IMR-90 (cell line): ENCODE measurements at regions not wholly inside any gene's neighbourhood (a gene's known extent, or its start where the extent isn't known, plus 50 kb on each side); places are given as distances from the start of the nearest gene placed in this dataset.

ENCODE experiments used
- ATAC-seq: fragments of 200-7000 bp; cut with Tn5 transposase; 2 replicates; pipeline ENCODE4 v1.9.1; 2020; ENCODE audit warnings: low read depth, mild to moderate bottlenecking, moderate library complexity
- BruUV-seq: library from RNA; stranded (reverse); fragments of 400-500 nt; replicated peaks from 2 replicates; lab custom pipeline; 2021; lab: Mats Ljungman, UMichigan
- CTCF ChIA-PET: fragments of 300-600 bp; formaldehyde crosslinking; extraction: SDS; loops from one replicate; lab custom pipeline; 2021; ENCODE audit warnings: antibody characterized with exemption; lab: Yijun Ruan, JAX
- POLR2A ChIA-PET: fragments of 300-600 bp; sonication (Branson Sonifier 250); formaldehyde crosslinking; loops from one replicate; lab custom pipeline; 2022; ENCODE audit warnings: antibody characterized with exemption; ENCODE audit not compliant: unreplicated experiment; lab: Charles Lee
- DNase-seq: peaks from one replicate; pipeline ENCODE4 v3.0.0; 2013
- H2AFZ ChIP-seq: replicated peaks from 2 replicates; pipeline ENCODE3; 2013; ENCODE audit warnings: low read length, mild to moderate bottlenecking; ENCODE audit not compliant: poor library complexity
- H2AK5ac ChIP-seq: 2 replicates; pipeline ENCODE4 v1.6.1; 2013; ENCODE audit warnings: low read depth, low read length, inconsistent platforms
- H2AK9ac ChIP-seq: replicated peaks from 2 replicates; pipeline ENCODE3; 2013; ENCODE audit warnings: mild to moderate bottlenecking, low read depth, low read length, moderate library complexity; ENCODE audit not compliant: poor library complexity
- H2BK120ac ChIP-seq: 2 replicates; pipeline ENCODE4 v1.6.1; 2013; ENCODE audit warnings: low read depth, low read length, inconsistent platforms
- H2BK15ac ChIP-seq: 3 replicates; pipeline ENCODE4 v1.6.1; 2013; ENCODE audit warnings: low read depth, low read length, inconsistent platforms
- H2BK20ac ChIP-seq: 2 replicates; pipeline ENCODE4 v1.6.1; 2013; ENCODE audit warnings: low read depth, mild to moderate bottlenecking, inconsistent platforms, low read length, moderate library complexity
- H2BK5ac ChIP-seq: 2 replicates; pipeline ENCODE4 v1.6.1; 2013; ENCODE audit warnings: mild to moderate bottlenecking, low read depth, low read length, inconsistent platforms; ENCODE audit not compliant: poor library complexity, severe bottlenecking
- H3K14ac ChIP-seq: replicated peaks from 2 replicates; pipeline ENCODE4 v1.6.1; 2013; ENCODE audit warnings: low read depth, low read length, inconsistent platforms
- H3K18ac ChIP-seq: 2 replicates; pipeline ENCODE4 v1.6.1; 2013; ENCODE audit warnings: low read depth, low read length, control low read depth
- H3K23ac ChIP-seq: 2 replicates; pipeline ENCODE4 v1.6.1; 2013; ENCODE audit warnings: low read depth, low read length, inconsistent platforms
- H3K27ac ChIP-seq: 2 replicates; pipeline ENCODE4 v1.5.1; 2013; ENCODE audit warnings: mild to moderate bottlenecking, control low read depth, low read length; ENCODE audit not compliant: insufficient read depth
- H3K27me3 ChIP-seq: 2 replicates; pipeline ENCODE4 v1.6.1; 2013; ENCODE audit warnings: low read length; ENCODE audit not compliant: control insufficient read depth, insufficient read depth
- H3K36me3 ChIP-seq: 2 replicates; pipeline ENCODE4 v1.6.1; 2013; ENCODE audit warnings: low read length, mixed read lengths; ENCODE audit not compliant: control insufficient read depth, insufficient read depth
- H3K4ac ChIP-seq: 2 replicates; pipeline ENCODE4 v1.6.1; 2013; ENCODE audit warnings: low read depth, low read length, inconsistent platforms
- H3K4me1 ChIP-seq: 2 replicates; pipeline ENCODE4 v1.6.1; 2013; ENCODE audit warnings: low read length, mixed read lengths; ENCODE audit not compliant: control insufficient read depth, insufficient read depth
- H3K4me2 ChIP-seq: 2 replicates; pipeline ENCODE4 v1.6.1; 2013; ENCODE audit warnings: low read depth, mild to moderate bottlenecking, control low read depth, low read length, moderate library complexity
- H3K4me3 ChIP-seq: 2 replicates; pipeline ENCODE4 v1.5.1; 2013; ENCODE audit warnings: low read depth, mild to moderate bottlenecking, control low read depth, low read length, moderate library complexity; ENCODE audit not compliant: insufficient read depth
- H3K56ac ChIP-seq: 2 replicates; pipeline ENCODE4 v1.6.1; 2013; ENCODE audit warnings: low read length, inconsistent platforms; ENCODE audit not compliant: insufficient read depth; ENCODE audit errors: extremely low read depth
- H3K79me1 ChIP-seq, 2 experiments: 2 replicates each; pipeline ENCODE4 v1.6.1; 2013; ENCODE audit warnings: low read length in 2 of 2, inconsistent platforms in 1 of 2, low read depth in 1 of 2
- H3K9ac ChIP-seq: 2 replicates; pipeline ENCODE4 v1.6.1; 2013; ENCODE audit warnings: low read depth, low read length, control low read depth
- H3K9me1 ChIP-seq: 2 replicates; pipeline ENCODE4 v1.6.1; 2013; ENCODE audit warnings: low read length, inconsistent platforms; ENCODE audit not compliant: insufficient read depth
- H3K9me3 ChIP-seq: 2 replicates; pipeline ENCODE4 v1.6.1; 2013; ENCODE audit warnings: low read length; ENCODE audit not compliant: control insufficient read depth, insufficient read depth
- H4K20me1 ChIP-seq: 2 replicates; pipeline ENCODE4 v1.6.1; 2013; ENCODE audit warnings: low read length, inconsistent platforms; ENCODE audit not compliant: insufficient read depth
- H4K5ac ChIP-seq: 2 replicates; pipeline ENCODE4 v1.6.1; 2013; ENCODE audit warnings: mild to moderate bottlenecking, low read depth, low read length, control low read depth
- H4K8ac ChIP-seq, 2 experiments: 2 replicates each; pipeline ENCODE4 v1.6.1; 2013; ENCODE audit warnings: low read depth in 2 of 2, low read length in 2 of 2, control low read depth in 1 of 2, inconsistent platforms in 1 of 2
- H4K91ac ChIP-seq: 2 replicates; pipeline ENCODE4 v1.6.1; 2013; ENCODE audit warnings: low read depth, low read length, inconsistent platforms; ENCODE audit not compliant: insufficient read depth
- BHLHE40 ChIP-seq: fragments of 150-350 bp; IDR thresholded peaks from 2 replicates; pipeline ENCODE4 v1.6.1; 2016; ENCODE audit warnings: mild to moderate bottlenecking, low read depth, low read length
- CEBPB ChIP-seq: IDR thresholded peaks from 2 replicates; pipeline ENCODE4 v1.6.1; 2012; ENCODE audit warnings: low read depth, low read length, improper control_type of control experiment
- CHD1 ChIP-seq: IDR thresholded peaks from 2 replicates; pipeline ENCODE4 v1.6.1; 2012; ENCODE audit warnings: low read depth, low read length, improper control_type of control experiment
- CTCF ChIP-seq: conservative IDR thresholded peaks from 2 replicates; pipeline ENCODE4 v1.5.1; 2012; ENCODE audit warnings: mild to moderate bottlenecking, low read depth, low read length, improper control_type of control experiment
- ELK1 ChIP-seq: fragments of 150-350 bp; IDR thresholded peaks from 2 replicates; pipeline ENCODE4 v1.6.1; 2016; ENCODE audit warnings: low read depth, mild to moderate bottlenecking, low read length, moderate library complexity, borderline replicate concordance
- FOS ChIP-seq: fragments of 150-350 bp; IDR thresholded peaks from 2 replicates; pipeline ENCODE4 v1.6.1; 2016; ENCODE audit warnings: low read depth, low read length
- MAFK ChIP-seq: IDR thresholded peaks from 2 replicates; pipeline ENCODE4 v1.6.1; 2012; ENCODE audit warnings: low read depth, low read length, improper control_type of control experiment
- MAZ ChIP-seq: IDR thresholded peaks from 2 replicates; pipeline ENCODE4 v1.6.1; 2012; ENCODE audit warnings: low read depth, mild to moderate bottlenecking, low read length, improper control_type of control experiment, moderate library complexity, borderline replicate concordance
- MXI1 ChIP-seq: IDR thresholded peaks from 2 replicates; pipeline ENCODE4 v1.6.1; 2012; ENCODE audit warnings: low read depth, mild to moderate bottlenecking, low read length, moderate library complexity, borderline replicate concordance
- NFE2L2 ChIP-seq: fragments of 150-350 bp; IDR thresholded peaks from 2 replicates; pipeline ENCODE4 v1.6.1; 2016; ENCODE audit warnings: low read depth, mild to moderate bottlenecking, low read length
- POLR2A ChIP-seq: IDR thresholded peaks from 2 replicates; pipeline ENCODE4 v1.6.1; 2012; ENCODE audit warnings: mild to moderate bottlenecking, low read depth, low read length
- RCOR1 ChIP-seq: IDR thresholded peaks from 2 replicates; pipeline ENCODE4 v1.6.1; 2012; ENCODE audit warnings: mild to moderate bottlenecking, low read length, improper control_type of control experiment; ENCODE audit not compliant: insufficient replicate concordance
- RFX5 ChIP-seq: IDR thresholded peaks from 2 replicates; pipeline ENCODE4 v1.8.0; 2012; ENCODE audit warnings: low read depth, mild to moderate bottlenecking, low read length, moderate library complexity
- SMC3 ChIP-seq: fragments of 150-350 bp; IDR thresholded peaks from 2 replicates; pipeline ENCODE4 v1.6.1; 2016; ENCODE audit warnings: low read depth, mild to moderate bottlenecking, antibody characterized with exemption, low read length, moderate library complexity
- USF2 ChIP-seq: fragments of 150-350 bp; IDR thresholded peaks from 2 replicates; pipeline ENCODE4 v1.6.1; 2017; ENCODE audit warnings: mild to moderate bottlenecking, antibody characterized with exemption, low read length, low read depth
- WGBS, 2 experiments: methylation state at CpG; one replicate each; pipeline versions ENCODE4 v1.1.5 to v1.1.7; 2013; ENCODE audit warnings: missing lambda C conversion rate in 2 of 2; ENCODE audit not compliant: insufficient read length in 1 of 2; ENCODE audit errors: extremely low coverage in 2 of 2; 5-methylcytosine and 5-hydroxymethylcytosine counted together
- dilution Hi-C: fragments of 300-500 bp; cut with HindIII; formaldehyde crosslinking; loops from one replicate; pipeline ENCODE4 v1.14.3; 2018; ENCODE audit warnings: low sequenced_read_pairs; ENCODE audit not compliant: unreplicated experiment
- in situ Hi-C: fragments of 300-500 bp; cut with MboI; formaldehyde crosslinking; loops from 3 replicates; pipeline ENCODE4 v1.14.3; 2019; ENCODE audit warnings: low sequenced_read_pairs, inconsistent platforms, mixed read lengths
- intact Hi-C: fragments of 100-400 bp; cut with micrococcal nuclease; formaldehyde crosslinking; loops from 2 replicates; pipeline ENCODE4 v1.10.0; 2022

- Histone ChIP-seq H3K79me1 (no peaks in the 10 kb centered on the region), H3K4me2 (no peak overlapping the region), H3K27me3 (no peaks in the 10 kb centered on the region), H2AFZ (no peak overlapping the region), H2AK5ac (no peak overlapping the region), H3K9me1 (no peaks in the 10 kb centered on the region), H2AK9ac (no peak overlapping the region), H4K5ac (no peak overlapping the region), H3K36me3 (no peaks in the 10 kb centered on the region), H2BK120ac (no peak overlapping the region), H3K14ac (no peak overlapping the region), H2BK15ac (no peak overlapping the region), H3K27ac (no peak overlapping the region), H4K91ac (no peak overlapping the region), H3K9me3 (peaks cover 2% of the 10 kb centered on the region; the same call in 1 of the 2 replicates), H3K56ac (no peak overlapping the region), H3K4me3 (no peak overlapping the region), H3K9ac (no peak overlapping the region), H3K23ac (no peak overlapping the region), H2BK20ac (no peak overlapping the region), H3K18ac (no peak overlapping the region), H2BK5ac (no peak overlapping the region), H4K8ac (no peak overlapping the region), H3K4ac (no peak overlapping the region), H4K20me1 (no peaks in the 10 kb centered on the region), H3K4me1 (peaks cover 8% of the 10 kb centered on the region; the same call in 1 of the 2 replicates)
- 86% methylated on average over 4 of the region's 5 CpGs; no CpG with 5 or more reads in 1 of the 2 experiments for WGBS, 2 experiments
- ChIA-PET CTCF (no interaction called here), POLR2A (no interaction called here)
- ATAC-seq = no peak
- DNase-seq = no peak
- no TSS peak for BruUV-seq
- intact Hi-C loops = loop anchor here (5.0 kb wide), 1 partner anchor 43 kb away; no protein-coding TSS in a partner anchor
- TF ChIP-seq RCOR1 (no peak), NFE2L2 (no peak), CTCF (no peak), CEBPB (no peak), FOS (no peak), MXI1 (no peak), CHD1 (no peak), MAFK (no peak), POLR2A (no peak), MAZ (no peak), SMC3 (no peak), USF2 (no peak), BHLHE40 (no peak), RFX5 (no peak), ELK1 (no peak)
- dilution Hi-C loops = no loop called here
- in situ Hi-C loops = no loop called here
These were observed 113.2 kb upstream of the KAZN start for GRCh38 chr1:14485285-14485684.
